ENCODE measurements at regions not wholly inside any gene's neighbourhood (a gene's known extent, or its start where the extent isn't known, plus 50 kb on each side); places are given as distances from the start of the nearest gene placed in this dataset.
A peak's percentile ranks its signal among the peaks of the same experiment; 100 is the strongest.

GRCh38 chr13:85528491-85529217, 270.6 kb downstream of the SLITRK6 start:
- H3K4me1 ChIP-seq (ENCODE audit: control insufficient read depth in 2 of 2, insufficient read depth in 2 of 2, low read length in 2 of 2): no peaks in the 10 kb centered on the region
- H3K27me3 ChIP-seq (ENCODE audit: control insufficient read depth in 2 of 2, insufficient read depth in 1 of 2, low read length in 1 of 2): no peaks in the 10 kb centered on the region
- H3K9me3 ChIP-seq (ENCODE audit: control insufficient read depth in 2 of 2, insufficient read depth in 1 of 2, low read length in 1 of 2): no peaks in the 10 kb centered on the region
- H3K27ac ChIP-seq (ENCODE audit: low read depth in 1 of 2, low read length in 1 of 2): no peak overlapping the region
- H3K36me3 ChIP-seq (ENCODE audit: control insufficient read depth in 2 of 2, insufficient read depth in 2 of 2, low read length in 1 of 2): no peaks in the 10 kb centered on the region
- peak in 1 of 9 donors; percentile 10 for DNase-seq (ENCODE audit: low read depth in 6 of 9, low spot score in 9 of 9)
- no peak overlapping the region for H3K4me3 ChIP-seq (ENCODE audit: low read length in 2 of 2)
- WGBS: 91% methylated on average over 3 of the region's 3 CpGs

GRCh38 chr13:85527316-85527715, 271.9 kb downstream of the SLITRK6 start:
- WGBS: 99% methylated on average over 4 of the region's 4 CpGs
- no peak for DNase-seq (ENCODE audit: low read depth in 6 of 9, low spot score in 9 of 9)
- H3K4me1 ChIP-seq (ENCODE audit: control insufficient read depth in 2 of 2, insufficient read depth in 2 of 2, low read length in 2 of 2): no peaks in the 10 kb centered on the region
- no peak overlapping the region for H3K4me3 ChIP-seq (ENCODE audit: low read length in 2 of 2)
- H3K36me3 ChIP-seq (ENCODE audit: control insufficient read depth in 2 of 2, insufficient read depth in 2 of 2, low read length in 1 of 2): no peaks in the 10 kb centered on the region
- H3K27ac ChIP-seq (ENCODE audit: low read depth in 1 of 2, low read length in 1 of 2): no peak overlapping the region
- no peaks in the 10 kb centered on the region for H3K27me3 ChIP-seq (ENCODE audit: control insufficient read depth in 2 of 2, insufficient read depth in 1 of 2, low read length in 1 of 2)
- H3K9me3 ChIP-seq (ENCODE audit: control insufficient read depth in 2 of 2, insufficient read depth in 1 of 2, low read length in 1 of 2): no peaks in the 10 kb centered on the region

GRCh38 chr13:85525411-85525810, 273.8 kb downstream of the SLITRK6 start:
- no peaks in the 10 kb centered on the region for H3K9me3 ChIP-seq (ENCODE audit: control insufficient read depth in 2 of 2, insufficient read depth in 1 of 2, low read length in 1 of 2)
- H3K27ac ChIP-seq (ENCODE audit: low read depth in 1 of 2, low read length in 1 of 2): no peak overlapping the region
- no peak overlapping the region for H3K4me3 ChIP-seq (ENCODE audit: low read length in 2 of 2)
- no peaks in the 10 kb centered on the region for H3K4me1 ChIP-seq (ENCODE audit: control insufficient read depth in 2 of 2, insufficient read depth in 2 of 2, low read length in 2 of 2)
- no peaks in the 10 kb centered on the region for H3K27me3 ChIP-seq (ENCODE audit: control insufficient read depth in 2 of 2, insufficient read depth in 1 of 2, low read length in 1 of 2)
- no peak for DNase-seq (ENCODE audit: low read depth in 6 of 9, low spot score in 9 of 9)
- WGBS: 96% methylated on average over 2 of the region's 2 CpGs
- no peaks in the 10 kb centered on the region for H3K36me3 ChIP-seq (ENCODE audit: control insufficient read depth in 2 of 2, insufficient read depth in 2 of 2, low read length in 1 of 2)

GRCh38 chr13:85521657-85522056, 277.6 kb downstream of the SLITRK6 start:
- Histone ChIP-seq H3K9me3 (ENCODE audit: control insufficient read depth in 2 of 2, insufficient read depth in 1 of 2, low read length in 1 of 2) (no peaks in the 10 kb centered on the region), H3K36me3 (ENCODE audit: control insufficient read depth in 2 of 2, insufficient read depth in 2 of 2, low read length in 1 of 2) (no peaks in the 10 kb centered on the region), H3K4me1 (ENCODE audit: control insufficient read depth in 2 of 2, insufficient read depth in 2 of 2, low read length in 2 of 2) (no peaks in the 10 kb centered on the region), H3K4me3 (ENCODE audit: low read length in 2 of 2) (no peak overlapping the region), H3K27ac (ENCODE audit: low read depth in 1 of 2, low read length in 1 of 2) (no peak overlapping the region), H3K27me3 (ENCODE audit: control insufficient read depth in 2 of 2, insufficient read depth in 1 of 2, low read length in 1 of 2) (no peaks in the 10 kb centered on the region)
- peak in 1 of 9 donors; percentile 13 for DNase-seq (ENCODE audit: low read depth in 6 of 9, low spot score in 9 of 9)
- 88% methylated on average over 2 of the region's 2 CpGs for WGBS

- no peaks in the 10 kb centered on the region for H3K27me3 ChIP-seq (ENCODE audit: control insufficient read depth in 2 of 2, insufficient read depth in 1 of 2, low read length in 1 of 2)
- H3K27ac ChIP-seq (ENCODE audit: low read depth in 1 of 2, low read length in 1 of 2): no peak overlapping the region
- no peak overlapping the region for H3K4me3 ChIP-seq (ENCODE audit: low read length in 2 of 2)
- no peaks in the 10 kb centered on the region for H3K36me3 ChIP-seq (ENCODE audit: control insufficient read depth in 2 of 2, insufficient read depth in 2 of 2, low read length in 1 of 2)
- no peaks in the 10 kb centered on the region for H3K9me3 ChIP-seq (ENCODE audit: control insufficient read depth in 2 of 2, insufficient read depth in 1 of 2, low read length in 1 of 2)
- no peak for DNase-seq (ENCODE audit: low read depth in 6 of 9, low spot score in 9 of 9)
- no peaks in the 10 kb centered on the region for H3K4me1 ChIP-seq (ENCODE audit: control insufficient read depth in 2 of 2, insufficient read depth in 2 of 2, low read length in 2 of 2)
These were observed 278.8 kb downstream of the SLITRK6 start for GRCh38 chr13:85520445-85520844.

GRCh38 chr13:85519363-85519762, 279.9 kb downstream of the SLITRK6 start:
- no peaks in the 10 kb centered on the region for H3K36me3 ChIP-seq (ENCODE audit: control insufficient read depth in 2 of 2, insufficient read depth in 2 of 2, low read length in 1 of 2)
- H3K4me3 ChIP-seq (ENCODE audit: low read length in 2 of 2): no peak overlapping the region
- H3K9me3 ChIP-seq (ENCODE audit: control insufficient read depth in 2 of 2, insufficient read depth in 1 of 2, low read length in 1 of 2): no peaks in the 10 kb centered on the region
- H3K27ac ChIP-seq (ENCODE audit: low read depth in 1 of 2, low read length in 1 of 2): no peak overlapping the region
- 99% methylated on average over 1 of the region's 1 CpG for WGBS
- H3K27me3 ChIP-seq (ENCODE audit: control insufficient read depth in 2 of 2, insufficient read depth in 1 of 2, low read length in 1 of 2): no peaks in the 10 kb centered on the region
- DNase-seq (ENCODE audit: low read depth in 6 of 9, low spot score in 9 of 9): no peak
- no peaks in the 10 kb centered on the region for H3K4me1 ChIP-seq (ENCODE audit: control insufficient read depth in 2 of 2, insufficient read depth in 2 of 2, low read length in 2 of 2)

GRCh38 chr13:85512421-85512820, 286.8 kb downstream of the SLITRK6 start:
- no peak overlapping the region for H3K4me3 ChIP-seq (ENCODE audit: low read length in 2 of 2)
- H3K27ac ChIP-seq (ENCODE audit: low read depth in 1 of 2, low read length in 1 of 2): no peak overlapping the region
- H3K9me3 ChIP-seq (ENCODE audit: control insufficient read depth in 2 of 2, insufficient read depth in 1 of 2, low read length in 1 of 2): no peaks in the 10 kb centered on the region
- WGBS: 97% methylated on average over 7 of the region's 7 CpGs
- no peaks in the 10 kb centered on the region for H3K4me1 ChIP-seq (ENCODE audit: control insufficient read depth in 2 of 2, insufficient read depth in 2 of 2, low read length in 2 of 2)
- no peaks in the 10 kb centered on the region for H3K36me3 ChIP-seq (ENCODE audit: control insufficient read depth in 2 of 2, insufficient read depth in 2 of 2, low read length in 1 of 2)
- no peak for DNase-seq (ENCODE audit: low read depth in 6 of 9, low spot score in 9 of 9)
- H3K27me3 ChIP-seq (ENCODE audit: control insufficient read depth in 2 of 2, insufficient read depth in 1 of 2, low read length in 1 of 2): no peaks in the 10 kb centered on the region

GRCh38 chr13:85509512-85509911, 289.7 kb downstream of the SLITRK6 start:
- Histone ChIP-seq H3K9me3 (ENCODE audit: control insufficient read depth in 2 of 2, insufficient read depth in 1 of 2, low read length in 1 of 2) (no peaks in the 10 kb centered on the region), H3K4me3 (ENCODE audit: low read length in 2 of 2) (no peak overlapping the region), H3K27me3 (ENCODE audit: control insufficient read depth in 2 of 2, insufficient read depth in 1 of 2, low read length in 1 of 2) (no peaks in the 10 kb centered on the region), H3K36me3 (ENCODE audit: control insufficient read depth in 2 of 2, insufficient read depth in 2 of 2, low read length in 1 of 2) (no peaks in the 10 kb centered on the region), H3K27ac (ENCODE audit: low read depth in 1 of 2, low read length in 1 of 2) (no peak overlapping the region), H3K4me1 (ENCODE audit: control insufficient read depth in 2 of 2, insufficient read depth in 2 of 2, low read length in 2 of 2) (no peaks in the 10 kb centered on the region)
- WGBS: 95% methylated on average over 4 of the region's 4 CpGs
- DNase-seq (ENCODE audit: low read depth in 6 of 9, low spot score in 9 of 9): no peak

- no peaks in the 10 kb centered on the region for H3K4me1 ChIP-seq (ENCODE audit: control insufficient read depth in 2 of 2, insufficient read depth in 2 of 2, low read length in 2 of 2)
- DNase-seq (ENCODE audit: low read depth in 6 of 9, low spot score in 9 of 9): no peak
- H3K9me3 ChIP-seq (ENCODE audit: control insufficient read depth in 2 of 2, insufficient read depth in 1 of 2, low read length in 1 of 2): no peaks in the 10 kb centered on the region
- H3K4me3 ChIP-seq (ENCODE audit: low read length in 2 of 2): no peak overlapping the region
- H3K36me3 ChIP-seq (ENCODE audit: control insufficient read depth in 2 of 2, insufficient read depth in 2 of 2, low read length in 1 of 2): no peaks in the 10 kb centered on the region
- no peaks in the 10 kb centered on the region for H3K27me3 ChIP-seq (ENCODE audit: control insufficient read depth in 2 of 2, insufficient read depth in 1 of 2, low read length in 1 of 2)
- no peak overlapping the region for H3K27ac ChIP-seq (ENCODE audit: low read depth in 1 of 2, low read length in 1 of 2)
- 98% methylated on average over 12 of the region's 12 CpGs for WGBS
These were observed 290.4 kb downstream of the SLITRK6 start for GRCh38 chr13:85508683-85509329.
